KMS-11 (cell line): ENCODE measurements at regions not wholly inside any gene's neighbourhood (a gene's known extent, or its start where the extent isn't known, plus 50 kb on each side); places are given as distances from the start of the nearest gene placed in this dataset.

Experiments used
- H2AFZ ChIP-seq: fragments of 200-600 bp; sonication (generic); 2 replicates; pipeline ENCODE4 v1.6.1; 2016; ENCODE audit warnings: antibody characterized with exemption, mixed run types, low read depth
- H3K27ac ChIP-seq: fragments of 200-600 bp; sonication (generic); 2 replicates; pipeline ENCODE4 v1.6.1; 2016; ENCODE audit warnings: mild to moderate bottlenecking, mixed run types
- H3K27me3 ChIP-seq: fragments of 200-600 bp; sonication (generic); 2 replicates; pipeline ENCODE4 v1.6.1; 2017; ENCODE audit warnings: mild to moderate bottlenecking, low read depth, mixed run types, moderate library complexity; ENCODE audit not compliant: insufficient read depth
- H3K36me3 ChIP-seq: fragments of 200-600 bp; sonication (generic); 2 replicates; pipeline ENCODE4 v1.6.1; 2017; ENCODE audit warnings: mild to moderate bottlenecking, mixed run types; ENCODE audit not compliant: insufficient read depth
- H3K4me1 ChIP-seq: fragments of 200-600 bp; sonication (generic); 2 replicates; pipeline ENCODE4 v1.6.1; 2016; ENCODE audit warnings: mild to moderate bottlenecking, low read depth, mixed run types; ENCODE audit not compliant: poor library complexity, severe bottlenecking
- H3K4me2 ChIP-seq: fragments of 200-600 bp; sonication (generic); 2 replicates; pipeline ENCODE4 v1.7.0; 2016; ENCODE audit warnings: mild to moderate bottlenecking, mixed run types
- H3K4me3 ChIP-seq: fragments of 200-600 bp; sonication (generic); IDR thresholded peaks from 2 replicates; pipeline ENCODE4 v1.6.1; 2017; ENCODE audit warnings: low read depth, low read length, mixed read lengths; ENCODE audit not compliant: insufficient read depth
- H3K79me2 ChIP-seq: fragments of 200-600 bp; sonication (generic); 2 replicates; pipeline ENCODE4 v1.6.1; 2016; ENCODE audit warnings: low read depth, mixed run types; ENCODE audit not compliant: insufficient read depth
- H3K9ac ChIP-seq: fragments of 200-600 bp; sonication (generic); 2 replicates; pipeline ENCODE4 v1.6.1; 2016; ENCODE audit warnings: mild to moderate bottlenecking, mixed run types
- H4K20me1 ChIP-seq: fragments of 200-600 bp; sonication (generic); 2 replicates; pipeline ENCODE4 v1.6.1; 2016; ENCODE audit warnings: mild to moderate bottlenecking, mixed run types; ENCODE audit not compliant: insufficient read depth
- CTCF ChIP-seq: fragments of 200-600 bp; sonication (generic); conservative IDR thresholded peaks from 2 replicates; pipeline ENCODE4 v1.6.1; 2017; ENCODE audit warnings: low read depth, mild to moderate bottlenecking, antibody characterized with exemption, low read length, moderate library complexity, mixed read lengths

GRCh38 chr9:86723346-86723745, 224.0 kb downstream of the GAS1 start:
- Histone ChIP-seq H3K36me3 (no peaks in the 10 kb centered on the region), H3K27ac (no peak overlapping the region), H3K79me2 (no peaks in the 10 kb centered on the region), H2AFZ (no peak overlapping the region), H3K4me1 (no peaks in the 10 kb centered on the region), H4K20me1 (no peaks in the 10 kb centered on the region), H3K4me2 (no peak overlapping the region), H3K27me3 (no peaks in the 10 kb centered on the region), H3K4me3 (no peak overlapping the region), H3K9ac (no peak overlapping the region)
- no peak for TF ChIP-seq CTCF

GRCh38 chr9:86722706-86723075, 224.6 kb downstream of the GAS1 start:
- Histone ChIP-seq H3K36me3 (no peaks in the 10 kb centered on the region), H3K79me2 (no peaks in the 10 kb centered on the region), H2AFZ (no peak overlapping the region), H4K20me1 (no peaks in the 10 kb centered on the region), H3K9ac (no peak overlapping the region), H3K27me3 (no peaks in the 10 kb centered on the region), H3K4me2 (no peak overlapping the region), H3K4me3 (no peak overlapping the region), H3K4me1 (no peaks in the 10 kb centered on the region), H3K27ac (no peak overlapping the region)
- no peak for TF ChIP-seq CTCF

- H3K36me3 ChIP-seq = no peaks in the 10 kb centered on the region
- no peak overlapping the region for H3K27ac ChIP-seq
- H3K4me3 ChIP-seq = no peak overlapping the region
- no peaks in the 10 kb centered on the region for H4K20me1 ChIP-seq
- TF ChIP-seq CTCF = no peak
- no peaks in the 10 kb centered on the region for H3K4me1 ChIP-seq
- no peak overlapping the region for H2AFZ ChIP-seq
- no peak overlapping the region for H3K4me2 ChIP-seq
- no peaks in the 10 kb centered on the region for H3K79me2 ChIP-seq
- no peak overlapping the region for H3K9ac ChIP-seq
- H3K27me3 ChIP-seq = no peaks in the 10 kb centered on the region
Observed at GRCh38 chr9:86721843-86722705, 225.2 kb downstream of the GAS1 start.

- Histone ChIP-seq H3K4me3 (no peak overlapping the region), H3K9ac (no peak overlapping the region), H3K4me1 (no peaks in the 10 kb centered on the region), H3K4me2 (no peak overlapping the region), H3K27me3 (no peaks in the 10 kb centered on the region), H4K20me1 (no peaks in the 10 kb centered on the region), H3K27ac (no peak overlapping the region), H3K79me2 (no peaks in the 10 kb centered on the region), H2AFZ (no peak overlapping the region), H3K36me3 (no peaks in the 10 kb centered on the region)
- no peak for TF ChIP-seq CTCF
Observed at GRCh38 chr9:86721226-86721781, 226.0 kb downstream of the GAS1 start.
